GM19397 (cell line): ENCODE measurements at regions not wholly inside any gene's neighbourhood (a gene's known extent, or its start where the extent isn't known, plus 50 kb on each side); places are given as distances from the start of the nearest gene placed in this dataset.

ENCODE experiments used
- ATAC-seq: cut with Tn5 transposase; IDR thresholded peaks from one replicate; pipeline ENCODE4 v1.9.1; 2021; ENCODE audit warnings: mild to moderate bottlenecking, moderate library complexity; ENCODE audit not compliant: unreplicated experiment

DNA sequence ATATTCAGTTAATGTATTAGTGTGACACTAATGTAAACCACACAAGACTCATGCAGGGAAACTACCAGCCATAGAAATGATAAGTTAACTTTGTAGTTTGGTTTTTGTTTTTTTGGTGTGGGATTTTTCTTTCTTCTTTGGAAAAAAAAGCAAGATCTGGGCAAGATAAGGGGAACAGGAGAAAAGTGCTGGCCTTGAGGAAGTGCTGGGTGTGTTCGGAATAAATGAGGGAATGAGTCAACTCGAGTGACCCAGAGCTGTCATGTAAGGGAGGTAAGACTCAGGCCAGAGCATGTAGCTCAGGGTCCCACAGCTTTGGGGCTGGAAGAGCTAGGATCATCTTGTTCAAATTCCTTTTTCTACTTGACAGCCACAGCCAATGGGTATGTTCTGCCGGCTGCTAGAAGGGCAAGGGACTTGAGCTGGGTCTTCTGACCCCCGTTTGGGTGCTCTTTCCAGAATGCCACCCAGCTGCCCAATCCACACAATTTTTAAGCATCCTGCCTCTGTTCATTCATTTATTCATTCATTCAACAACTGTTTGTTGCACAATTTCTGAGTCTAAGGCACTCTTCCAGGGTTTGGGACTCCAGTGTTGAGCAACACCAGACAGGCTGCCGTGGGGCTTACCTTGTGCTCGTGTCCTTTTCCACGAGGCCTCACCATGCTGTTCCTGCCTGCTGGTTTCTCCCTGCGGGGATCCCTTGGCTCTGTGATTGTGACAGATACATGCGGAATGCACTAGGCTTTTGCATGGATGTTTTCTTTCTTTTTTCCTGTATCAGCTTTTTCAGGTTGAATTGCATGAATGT lies 54.5 kb downstream of the CLDN34 start:
- ATAC-seq: no peak

DNA sequence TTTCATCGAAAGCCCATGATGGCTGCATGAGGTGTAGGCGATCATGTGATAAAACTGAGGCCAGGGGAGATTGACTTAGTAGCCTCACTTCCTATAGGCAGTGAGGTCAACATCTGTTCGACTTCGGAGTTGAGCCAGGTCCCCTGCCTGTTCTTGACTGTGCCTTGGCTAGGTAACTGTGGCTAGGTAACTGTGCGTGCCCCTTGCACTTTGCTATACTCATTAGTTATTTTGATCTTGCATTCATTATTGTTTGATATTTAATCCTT lies 55.0 kb downstream of the CLDN34 start:
- no peak for ATAC-seq

DNA sequence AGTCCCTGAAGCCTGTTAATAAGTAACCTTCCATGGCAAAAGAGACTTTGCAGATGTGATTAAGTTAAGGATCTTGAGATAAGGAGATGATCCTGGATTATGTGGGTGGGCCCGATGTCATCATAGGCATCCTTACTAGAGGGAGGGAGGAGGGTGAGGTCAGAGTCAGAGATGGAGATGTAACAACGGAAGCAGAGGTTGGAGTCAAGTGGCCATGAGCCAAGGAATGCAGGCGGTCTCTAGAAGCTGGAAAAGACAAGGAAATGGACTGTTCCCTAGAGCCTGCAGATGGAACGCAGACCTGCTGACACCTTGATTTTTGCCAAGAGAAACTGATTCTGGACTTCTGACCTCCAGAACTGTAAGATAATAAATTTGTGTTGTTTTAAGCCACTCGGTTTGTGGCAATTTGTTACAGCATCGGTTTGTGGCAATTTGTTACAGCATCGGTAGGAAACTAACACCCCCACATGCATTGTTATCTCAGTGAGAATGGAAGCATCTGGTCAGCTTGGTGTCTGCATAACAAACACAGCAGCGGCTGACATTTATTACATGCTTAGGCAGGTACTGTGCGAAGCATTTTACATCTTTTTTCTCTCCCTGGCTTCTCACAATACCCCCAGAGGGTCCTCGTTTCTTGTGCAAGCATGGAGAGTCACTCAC lies 55.6 kb downstream of the CLDN34 start:
- no peak for ATAC-seq

DNA sequence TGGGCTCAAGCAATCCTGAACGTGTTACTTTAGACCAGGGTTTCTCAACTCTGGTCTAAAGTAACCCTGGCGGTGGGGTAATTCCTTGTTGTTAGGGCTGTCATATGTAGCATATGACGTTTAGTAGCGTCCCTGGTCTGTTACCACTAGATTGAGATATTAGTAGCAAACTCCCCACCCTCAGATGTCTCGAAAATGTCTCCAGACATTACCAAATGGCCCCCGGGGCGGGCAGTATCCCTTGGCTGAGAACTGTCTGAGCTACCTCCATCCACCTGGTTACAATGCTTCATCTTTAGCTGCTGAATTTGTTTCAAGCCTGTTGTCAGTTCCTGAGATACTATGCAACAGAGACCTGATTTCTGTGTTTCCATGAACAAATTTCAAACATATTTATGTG lies 56.7 kb downstream of the CLDN34 start:
- ATAC-seq: no peak

DNA sequence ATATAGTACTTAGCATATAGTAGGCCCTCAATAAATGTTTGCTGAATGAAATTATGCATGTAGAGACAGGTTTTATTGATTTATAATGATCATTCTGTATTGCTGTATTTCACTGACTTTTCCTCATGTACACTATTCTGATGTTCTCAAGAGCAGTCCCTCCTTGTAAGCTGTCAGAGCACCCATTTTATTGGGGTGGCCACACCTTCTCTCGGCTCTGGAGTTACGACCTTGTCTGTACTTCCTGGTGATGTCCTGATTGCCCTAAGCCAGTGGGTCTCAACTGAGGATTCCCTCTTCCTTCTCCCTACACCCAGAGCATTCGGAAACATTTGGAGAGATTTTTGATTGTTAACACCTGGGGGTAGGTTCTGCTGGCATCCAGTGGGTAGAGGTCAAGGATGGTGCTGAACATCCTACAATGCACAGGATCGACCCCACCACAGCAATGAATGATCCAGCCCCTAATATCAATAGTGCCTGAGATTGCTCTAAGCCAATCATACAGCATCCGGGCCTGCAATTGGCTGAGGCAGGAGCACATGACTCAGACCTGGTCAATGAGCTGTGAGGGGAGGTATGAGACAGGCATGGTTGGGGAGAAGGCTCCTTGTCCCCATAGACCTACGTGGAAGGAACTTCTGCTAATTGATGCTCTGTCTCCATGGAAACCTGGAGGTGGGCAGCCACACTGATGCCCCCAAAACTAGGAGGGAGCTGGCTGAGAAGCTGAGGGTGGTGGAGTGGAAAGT lies 58.8 kb downstream of the CLDN34 start:
- no peak for ATAC-seq

DNA sequence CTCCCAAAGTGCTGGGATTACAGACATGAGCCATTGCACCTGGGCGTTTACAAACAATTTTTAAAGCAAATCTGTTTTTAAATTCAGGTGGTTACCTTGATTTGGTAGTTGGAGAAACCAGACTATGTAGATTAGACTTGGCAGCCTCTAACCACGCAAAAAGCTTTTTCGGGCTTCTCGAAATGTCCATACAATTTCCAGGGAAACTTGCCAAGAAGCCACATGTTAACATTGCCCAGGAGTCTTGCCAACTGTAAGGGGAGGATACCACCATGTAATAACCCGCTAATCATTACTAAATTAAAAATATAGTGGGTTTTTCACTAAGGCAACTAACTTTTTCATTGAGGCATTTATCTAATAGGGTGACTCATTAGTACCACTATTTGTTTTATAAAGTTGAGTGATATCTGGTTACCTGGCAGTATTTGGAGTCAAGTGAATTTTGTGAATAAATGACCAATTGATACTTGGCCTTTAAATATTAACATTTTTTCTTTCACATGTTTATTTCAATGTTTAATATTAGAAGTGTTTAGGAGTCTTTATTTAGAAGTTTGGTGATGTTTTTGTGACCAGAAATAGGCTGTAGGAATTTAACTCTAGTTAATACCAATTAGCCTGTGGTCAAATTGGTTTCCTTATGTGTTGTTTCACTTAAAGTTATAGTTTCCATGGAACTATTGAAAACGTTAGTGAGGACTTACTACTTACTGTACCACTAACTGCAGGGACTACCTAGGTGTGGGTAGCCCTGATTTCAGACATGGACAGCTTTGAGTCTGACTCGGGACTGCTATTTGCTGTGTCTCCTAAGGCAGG lies 61.3 kb downstream of the CLDN34 start:
- no peak for ATAC-seq

DNA sequence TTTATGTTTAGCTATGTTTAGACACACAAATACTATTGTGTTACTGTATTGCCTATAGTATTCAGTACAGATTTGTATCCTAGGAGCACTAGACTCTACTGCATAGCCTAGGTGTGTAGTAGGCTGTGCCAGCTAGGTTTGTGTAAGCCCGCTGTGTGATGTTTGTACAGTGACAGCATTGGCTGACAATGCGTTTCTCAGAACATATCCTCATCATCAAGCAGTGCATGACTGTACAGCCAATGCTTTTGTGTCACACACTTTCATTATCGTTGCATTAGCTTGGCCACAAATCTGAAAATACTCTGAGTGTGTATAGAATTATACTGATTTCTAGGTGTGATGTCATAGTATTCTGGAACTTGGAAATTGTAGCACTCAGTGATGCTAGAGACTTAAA lies 63.4 kb downstream of the CLDN34 start:
- no peak for ATAC-seq

DNA sequence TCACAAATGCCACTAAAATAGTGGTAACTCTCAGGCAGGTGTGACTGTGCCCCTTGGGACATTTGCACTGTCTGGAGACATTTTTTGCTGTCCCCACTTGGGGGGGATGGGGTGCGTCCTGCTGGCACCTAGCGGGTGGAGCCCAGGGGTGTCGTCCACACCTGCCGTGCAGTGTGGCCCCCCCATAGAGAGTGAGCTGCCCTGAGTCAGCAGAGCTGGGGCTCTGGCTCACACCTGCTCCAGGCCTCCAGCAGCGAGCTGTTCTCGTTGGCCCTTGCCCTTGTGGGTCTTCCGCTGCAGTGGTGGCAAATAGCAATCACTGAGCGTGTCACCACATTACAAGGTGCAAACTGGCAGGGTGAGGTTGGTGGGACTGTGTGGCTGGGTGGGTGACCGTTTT lies 64.6 kb downstream of the CLDN34 start:
- no peak for ATAC-seq

DNA sequence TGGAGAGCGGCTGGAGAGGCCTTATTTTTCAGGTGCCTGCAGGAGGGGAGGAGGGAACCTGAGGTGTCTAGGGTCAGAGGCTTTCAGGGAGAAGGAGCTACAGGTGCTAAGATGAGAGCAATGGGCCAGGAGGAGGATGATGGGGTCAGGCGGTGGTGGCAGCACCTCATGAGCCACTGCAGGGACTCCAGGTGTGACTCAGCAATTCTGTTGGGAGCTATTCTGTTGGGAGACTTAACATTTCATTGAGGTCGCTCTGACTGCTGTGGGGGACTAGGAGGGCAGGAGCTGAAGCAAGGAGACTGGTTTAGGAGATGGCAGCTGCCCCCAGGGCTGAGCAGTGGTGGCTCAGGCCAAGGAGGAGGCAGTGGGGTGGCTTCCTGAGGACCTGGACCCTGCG lies 65.0 kb downstream of the CLDN34 start:
- ATAC-seq: no peak

DNA sequence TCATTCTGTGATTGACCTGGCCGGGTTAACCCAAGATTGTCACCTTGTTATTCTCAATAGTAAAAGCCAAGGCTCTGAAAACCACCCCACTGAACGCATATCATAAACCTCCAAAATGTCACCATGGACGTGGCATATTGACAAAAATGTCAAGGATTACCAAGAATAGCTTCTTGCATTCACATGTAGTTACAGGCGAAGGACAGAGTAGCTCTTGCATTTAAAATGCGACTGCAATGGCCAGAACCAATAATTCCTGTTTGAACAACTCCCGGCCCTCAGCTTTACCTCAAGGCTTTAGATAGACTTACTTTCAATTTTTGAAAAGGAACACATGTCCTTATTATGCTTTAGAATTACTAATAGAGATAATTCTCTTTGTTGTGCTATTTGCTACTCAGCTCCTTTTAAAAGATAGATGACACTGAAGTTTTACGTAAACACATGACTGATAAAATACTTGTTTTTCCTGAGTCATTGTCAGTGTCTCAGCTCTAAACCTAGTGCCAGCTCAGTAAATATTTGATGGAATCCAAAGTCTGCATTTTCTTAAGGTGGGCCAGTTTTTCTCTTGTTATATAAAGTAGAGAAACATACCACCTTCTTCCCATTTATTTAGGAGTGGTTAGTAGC lies 66.3 kb downstream of the CLDN34 start:
- no peak for ATAC-seq

DNA sequence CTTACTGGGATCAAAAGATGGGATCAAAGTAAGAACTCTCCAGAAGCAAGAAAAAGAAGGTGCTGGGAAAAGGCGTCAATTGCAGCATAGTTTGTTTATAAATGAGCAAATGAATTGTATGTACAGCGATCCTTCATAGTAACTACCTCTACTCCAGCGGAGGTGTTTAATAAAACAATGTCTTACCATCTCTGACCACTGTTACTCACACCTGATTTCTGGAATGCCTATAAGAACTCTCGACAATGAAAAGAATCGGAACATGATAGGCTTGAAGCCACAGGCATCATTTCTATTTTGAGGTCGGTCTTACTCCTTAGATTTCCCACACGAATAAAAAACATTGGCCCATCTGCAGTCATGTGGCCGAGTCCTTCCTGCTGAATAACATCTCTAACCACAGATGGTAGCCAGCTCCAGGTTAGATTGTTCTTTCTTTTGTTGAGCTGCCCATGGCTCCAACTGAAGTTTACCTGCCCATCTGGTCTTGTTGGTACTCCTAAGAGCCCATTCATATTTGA lies 67.6 kb downstream of the CLDN34 start:
- no peak for ATAC-seq

DNA sequence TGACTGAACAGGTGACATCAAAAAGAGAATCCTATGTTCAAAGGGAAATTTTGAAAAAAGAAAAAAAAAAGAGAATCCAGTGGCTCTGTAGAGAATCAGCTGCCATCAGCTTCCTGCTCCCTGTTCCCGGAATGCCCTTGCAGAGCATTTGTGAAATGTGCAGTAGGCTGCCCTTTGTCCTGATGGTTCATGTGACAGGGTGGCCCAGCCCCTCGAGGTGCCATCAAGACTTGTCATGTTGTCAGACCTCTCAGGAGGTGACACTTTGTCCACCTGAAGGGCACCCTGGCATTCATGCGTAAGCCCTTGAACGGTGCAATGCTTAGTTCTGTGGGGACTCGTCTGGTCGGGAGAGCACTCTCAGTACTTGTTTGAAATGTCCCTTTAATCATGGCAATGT lies 71.4 kb downstream of the CLDN34 start:
- no peak for ATAC-seq

DNA sequence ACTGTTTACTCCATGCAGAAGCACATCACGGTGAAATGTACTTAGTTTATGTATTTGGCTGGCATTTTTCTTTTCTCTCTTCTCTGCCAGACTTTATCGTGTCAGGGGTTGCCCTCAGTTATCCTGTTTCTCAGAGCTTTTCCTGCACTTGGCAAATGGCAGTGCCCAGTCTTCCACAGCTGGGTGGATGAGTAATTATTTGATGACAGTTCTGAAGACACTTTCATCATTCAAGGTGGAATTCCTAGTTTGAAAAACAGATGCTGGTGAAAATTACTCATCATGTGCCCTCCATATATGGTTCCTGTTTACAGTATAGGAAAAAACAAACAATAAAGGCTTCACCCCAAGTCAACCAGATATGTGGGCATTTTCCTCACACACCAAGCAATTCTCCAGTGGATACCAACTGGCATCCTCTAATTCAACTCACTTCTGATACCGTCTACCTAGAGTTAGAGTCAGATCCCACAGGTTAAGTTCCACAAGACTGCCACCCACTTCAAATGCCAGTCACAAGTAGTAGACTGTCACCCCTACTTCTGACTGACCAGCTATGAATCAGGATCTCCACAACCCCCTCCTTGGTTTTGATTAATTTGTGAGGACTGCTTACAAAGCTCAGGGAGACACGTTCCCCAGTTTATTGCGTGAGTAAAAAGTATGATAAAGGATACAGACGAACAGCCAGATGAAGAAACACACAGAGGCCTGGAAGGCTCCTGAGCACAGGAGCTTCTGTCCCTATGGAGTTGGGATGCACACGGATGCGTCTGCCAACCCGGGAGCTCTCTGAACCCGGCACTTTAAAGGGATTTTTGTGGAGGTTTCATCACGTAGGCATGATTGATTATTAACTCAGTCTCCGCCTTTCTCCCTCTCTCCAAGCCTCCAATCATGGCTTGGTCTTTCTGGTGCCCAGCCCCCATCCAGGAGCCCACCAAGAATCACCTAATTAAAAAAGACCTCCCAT lies 72.9 kb downstream of the CLDN34 start:
- ATAC-seq: no peak

DNA sequence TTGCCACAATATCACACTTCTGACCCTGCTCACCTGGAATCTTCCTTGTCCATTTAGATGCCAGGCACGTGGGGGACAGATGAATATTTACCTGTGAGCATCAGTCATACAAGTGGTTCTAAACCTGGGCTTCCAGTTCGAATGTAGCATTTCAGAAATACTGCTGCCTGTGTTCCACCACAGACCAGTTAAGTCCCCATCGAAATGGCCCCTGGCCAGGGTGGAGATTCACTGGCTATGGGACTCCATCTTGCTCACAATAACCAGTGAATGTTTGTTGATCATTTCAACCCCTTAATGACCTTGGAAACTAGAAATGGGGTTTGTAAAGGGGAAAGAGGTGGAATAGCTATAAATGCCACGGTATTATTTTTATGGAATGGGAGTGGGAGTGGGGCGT lies 73.8 kb downstream of the CLDN34 start:
- ATAC-seq: no peak

DNA sequence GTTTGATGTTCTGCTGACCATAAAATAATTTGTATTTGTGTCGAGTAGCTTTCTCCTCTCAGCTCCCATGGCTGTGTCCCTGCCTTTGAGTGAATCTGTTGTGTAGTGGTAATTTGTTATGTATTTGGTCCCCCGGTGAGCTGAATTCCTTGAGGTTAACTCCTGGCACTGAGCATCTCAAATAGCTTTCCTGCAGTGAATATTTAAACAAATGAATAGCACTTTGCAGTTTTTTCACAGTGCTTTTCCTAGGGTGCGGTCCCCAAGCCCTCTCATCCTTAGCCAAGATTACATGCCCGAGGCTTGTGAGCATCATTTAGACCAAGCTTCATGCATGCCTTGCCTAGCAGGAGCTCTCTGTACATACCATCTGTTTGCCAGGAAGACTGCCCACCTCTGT lies 74.2 kb downstream of the CLDN34 start:
- ATAC-seq: no peak

DNA sequence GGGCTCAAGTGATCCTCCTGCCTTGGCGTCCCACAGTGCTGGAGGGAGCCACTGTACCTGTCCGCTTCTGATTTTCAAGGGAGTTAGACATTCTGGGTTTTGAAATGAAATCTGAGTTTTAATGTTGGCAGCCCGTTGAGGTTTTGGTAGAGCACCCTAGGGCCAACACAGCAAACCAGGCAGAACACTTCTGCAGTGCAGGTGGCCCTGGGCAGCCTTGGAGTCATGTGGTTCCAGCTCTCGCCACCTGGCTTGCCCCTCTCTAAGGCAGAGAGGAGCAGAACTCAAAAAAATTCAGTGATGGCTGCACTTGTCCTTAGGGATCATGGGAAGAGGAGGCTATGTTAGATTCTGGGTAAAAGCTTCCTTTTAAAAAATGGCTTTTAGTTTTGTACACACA lies 74.9 kb downstream of the CLDN34 start:
- ATAC-seq: no peak

DNA sequence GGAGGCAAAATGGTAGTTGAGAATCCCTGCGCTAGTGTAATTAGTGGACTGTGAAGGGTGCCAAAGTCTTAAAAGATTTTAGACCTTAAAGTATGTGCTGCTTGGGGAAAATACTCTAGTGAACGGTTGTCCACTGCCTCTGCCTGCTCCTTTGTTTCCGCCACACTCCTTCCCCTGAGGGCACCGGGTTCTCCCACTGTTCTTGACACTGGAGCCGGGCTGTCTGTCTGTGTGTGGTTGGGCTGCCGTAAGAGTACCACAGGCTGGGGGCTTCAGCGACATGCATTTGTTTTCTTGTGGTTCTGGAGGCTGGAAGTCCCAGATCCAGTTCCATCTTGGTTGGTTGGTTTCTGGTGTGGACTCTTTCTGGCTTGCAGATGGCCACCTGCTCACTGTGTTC lies 76.2 kb downstream of the CLDN34 start:
- ATAC-seq: no peak

DNA sequence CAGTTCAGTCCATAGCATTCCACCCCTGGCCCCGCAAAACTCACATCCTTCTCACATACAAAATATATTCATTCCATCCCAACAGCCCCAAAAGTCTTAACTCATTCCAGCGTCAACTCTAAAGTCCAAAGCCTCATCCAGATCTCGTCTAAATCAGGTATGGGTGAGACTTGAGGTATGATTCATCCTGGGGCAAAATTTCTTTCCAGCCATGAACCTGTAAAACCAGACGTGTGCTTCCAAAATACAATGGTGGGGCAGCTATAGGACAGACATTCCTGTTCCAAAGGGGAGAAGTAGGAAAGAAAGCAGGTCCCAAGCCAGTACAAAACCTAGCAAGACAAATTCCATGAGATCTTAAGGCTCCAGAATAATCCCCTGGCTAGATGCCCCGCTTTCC lies 76.9 kb downstream of the CLDN34 start:
- ATAC-seq: no peak

DNA sequence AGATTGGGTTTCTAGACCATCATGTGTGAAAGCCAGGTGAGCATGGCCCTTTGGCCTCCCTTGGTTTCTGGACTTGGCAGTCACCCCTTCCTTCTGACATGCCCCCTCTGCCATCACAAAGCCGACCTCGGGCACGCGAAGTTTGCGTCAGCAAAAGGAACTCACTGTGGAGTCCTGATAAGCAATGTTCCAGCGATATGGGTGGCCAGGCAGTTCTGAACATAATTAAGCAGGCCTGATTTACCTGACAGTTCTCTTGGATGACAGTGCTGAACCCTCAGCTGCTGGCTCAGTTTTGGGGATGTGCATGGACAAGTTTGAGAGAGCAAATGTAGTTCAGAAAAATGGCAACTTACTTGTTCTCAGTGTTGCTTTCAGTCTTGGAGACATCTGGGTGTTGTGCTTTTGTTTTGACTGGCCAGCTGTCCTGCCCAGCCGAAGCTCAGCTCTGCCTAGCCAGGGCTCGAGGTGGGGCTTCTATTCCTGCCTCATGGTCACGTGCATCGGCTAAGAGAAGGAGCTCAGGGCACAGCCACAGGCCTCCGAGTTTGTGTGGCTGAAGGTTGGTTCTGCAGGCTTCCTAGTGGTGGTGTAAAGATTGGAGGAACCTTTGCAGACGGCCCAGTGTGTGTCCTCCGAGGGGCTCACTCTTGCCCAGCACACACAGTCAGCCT lies 78.3 kb downstream of the CLDN34 start:
- no peak for ATAC-seq
